HAP-1 (cell line): ENCODE measurements at regions not wholly inside any gene's neighbourhood (a gene's known extent, or its start where the extent isn't known, plus 50 kb on each side); places are given as distances from the start of the nearest gene placed in this dataset.

Source experiments
- DNase-seq, 2 experiments: peaks; one replicate each; pipeline ENCODE4 v3.0.0-alpha.2; 2016 to 2020; ENCODE audit warnings: low spot score in 2 of 2
- H3K27me3 ChIP-seq: fragments of 250-450 bp; sonication (Bioruptor Pico); 2 replicates; pipeline ENCODE4 v1.5.1; 2020; ENCODE audit warnings: low read depth, mild to moderate bottlenecking, moderate library complexity
- H3K36me3 ChIP-seq: fragments of 250-450 bp; sonication (Bioruptor Pico); replicated peaks from 2 replicates; pipeline ENCODE4 v1.5.1; 2020; ENCODE audit warnings: mild to moderate bottlenecking
- H3K4me1 ChIP-seq: fragments of 250-450 bp; sonication (Bioruptor Pico); 2 replicates; pipeline ENCODE4 v1.5.1; 2020; ENCODE audit warnings: mild to moderate bottlenecking
- H3K4me3 ChIP-seq: fragments of 250-450 bp; sonication (Bioruptor Pico); 2 replicates; pipeline ENCODE4 v1.5.1; 2020; ENCODE audit warnings: mild to moderate bottlenecking, moderate library complexity
- H3K9me3 ChIP-seq: fragments of 250-450 bp; sonication (Bioruptor Pico); 2 replicates; pipeline ENCODE4 v1.5.1; 2020; ENCODE audit warnings: mild to moderate bottlenecking, moderate library complexity
- in situ Hi-C: fragments of 300-500 bp; cut with MboI; formaldehyde crosslinking; loops from 3 replicates; pipeline ENCODE4 v1.14.3; 2020; ENCODE audit warnings: low sequenced_read_pairs, inconsistent platforms, mixed read lengths

GRCh38 chr18:53997064-53997463 is 227.4 kb downstream of the MBD2 start:
- no peak overlapping the region for H3K4me3 ChIP-seq
- DNase-seq, result no peak
- H3K36me3 ChIP-seq, result no peaks in the 10 kb centered on the region
- no peaks in the 10 kb centered on the region for H3K27me3 ChIP-seq
- H3K9me3 ChIP-seq, result no peaks in the 10 kb centered on the region
- no peaks in the 10 kb centered on the region for H3K4me1 ChIP-seq
- in situ Hi-C loops, result no loop called here

GRCh38 chr18:53994016-53994415 is 230.5 kb downstream of the MBD2 start:
- Histone ChIP-seq H3K27me3 (no peaks in the 10 kb centered on the region), H3K4me1 (no peaks in the 10 kb centered on the region), H3K4me3 (no peak overlapping the region), H3K9me3 (no peaks in the 10 kb centered on the region), H3K36me3 (no peaks in the 10 kb centered on the region)
- in situ Hi-C loops, result no loop called here
- no peak for DNase-seq

- Histone ChIP-seq H3K4me3 (no peak overlapping the region), H3K9me3 (no peaks in the 10 kb centered on the region), H3K27me3 (no peaks in the 10 kb centered on the region), H3K4me1 (no peaks in the 10 kb centered on the region), H3K36me3 (no peaks in the 10 kb centered on the region)
- DNase-seq, result no peak
- in situ Hi-C loops, result no loop called here
These were observed 232.7 kb downstream of the MBD2 start for GRCh38 chr18:53991805-53992204.

GRCh38 chr18:53991202-53991601 is 233.3 kb downstream of the MBD2 start:
- Histone ChIP-seq H3K27me3 (no peaks in the 10 kb centered on the region), H3K4me1 (no peaks in the 10 kb centered on the region), H3K36me3 (no peaks in the 10 kb centered on the region), H3K4me3 (no peak overlapping the region), H3K9me3 (no peaks in the 10 kb centered on the region)
- in situ Hi-C loops, result no loop called here
- no peak for DNase-seq

GRCh38 chr18:53990485-53990884 is 234.0 kb downstream of the MBD2 start:
- no peaks in the 10 kb centered on the region for H3K4me1 ChIP-seq
- H3K27me3 ChIP-seq, result no peaks in the 10 kb centered on the region
- DNase-seq, result no peak
- in situ Hi-C loops, result no loop called here
- no peaks in the 10 kb centered on the region for H3K36me3 ChIP-seq
- H3K9me3 ChIP-seq, result no peaks in the 10 kb centered on the region
- H3K4me3 ChIP-seq, result no peak overlapping the region

GRCh38 chr18:53984021-53984420 is 240.4 kb downstream of the MBD2 start:
- Histone ChIP-seq H3K36me3 (no peaks in the 10 kb centered on the region), H3K9me3 (no peaks in the 10 kb centered on the region), H3K27me3 (no peaks in the 10 kb centered on the region), H3K4me3 (no peak overlapping the region), H3K4me1 (no peaks in the 10 kb centered on the region)
- in situ Hi-C loops, result no loop called here
- DNase-seq, result no peak

GRCh38 chr18:53971331-53971730 is 253.1 kb downstream of the MBD2 start:
- Histone ChIP-seq H3K9me3 (no peaks in the 10 kb centered on the region), H3K27me3 (no peaks in the 10 kb centered on the region), H3K36me3 (no peaks in the 10 kb centered on the region), H3K4me3 (no peak overlapping the region), H3K4me1 (no peaks in the 10 kb centered on the region)
- in situ Hi-C loops, result no loop called here
- DNase-seq, result no peak

GRCh38 chr18:53952700-53953099 is 271.8 kb downstream of the MBD2 start:
- no peak for DNase-seq
- Histone ChIP-seq H3K4me3 (no peak overlapping the region), H3K9me3 (no peaks in the 10 kb centered on the region), H3K36me3 (no peaks in the 10 kb centered on the region), H3K27me3 (no peaks in the 10 kb centered on the region), H3K4me1 (no peaks in the 10 kb centered on the region)
- in situ Hi-C loops, result no loop called here

GRCh38 chr18:53950545-53950944 is 273.9 kb downstream of the MBD2 start:
- in situ Hi-C loops, result no loop called here
- Histone ChIP-seq H3K36me3 (no peaks in the 10 kb centered on the region), H3K9me3 (no peaks in the 10 kb centered on the region), H3K4me1 (no peaks in the 10 kb centered on the region), H3K27me3 (no peaks in the 10 kb centered on the region), H3K4me3 (no peak overlapping the region)
- no peak for DNase-seq

GRCh38 chr18:53948991-53949390 is 275.5 kb downstream of the MBD2 start:
- H3K4me3 ChIP-seq, result no peak overlapping the region
- no peak for DNase-seq
- no peaks in the 10 kb centered on the region for H3K4me1 ChIP-seq
- no peaks in the 10 kb centered on the region for H3K9me3 ChIP-seq
- in situ Hi-C loops, result no loop called here
- no peaks in the 10 kb centered on the region for H3K27me3 ChIP-seq
- no peaks in the 10 kb centered on the region for H3K36me3 ChIP-seq

GRCh38 chr18:53947092-53947640 is 277.3 kb downstream of the MBD2 start:
- no peaks in the 10 kb centered on the region for H3K36me3 ChIP-seq
- in situ Hi-C loops, result no loop called here

GRCh38 chr18:53946594-53946993 is 277.9 kb downstream of the MBD2 start:
- Histone ChIP-seq H3K4me3 (no peak overlapping the region), H3K4me1 (no peaks in the 10 kb centered on the region), H3K27me3 (no peaks in the 10 kb centered on the region), H3K36me3 (no peaks in the 10 kb centered on the region), H3K9me3 (no peaks in the 10 kb centered on the region)
- no peak for DNase-seq
- in situ Hi-C loops, result no loop called here

More at GRCh38 chr18:53947092-53947640, 277.3 kb downstream of the MBD2 start:
- no peaks in the 10 kb centered on the region for H3K4me1 ChIP-seq
- H3K9me3 ChIP-seq, result no peaks in the 10 kb centered on the region
- H3K27me3 ChIP-seq, result no peaks in the 10 kb centered on the region
- DNase-seq, result no peak
- no peak overlapping the region for H3K4me3 ChIP-seq

- Histone ChIP-seq H3K4me3 (no peak overlapping the region), H3K36me3 (no peaks in the 10 kb centered on the region), H3K9me3 (no peaks in the 10 kb centered on the region), H3K27me3 (no peaks in the 10 kb centered on the region), H3K4me1 (no peaks in the 10 kb centered on the region)
- in situ Hi-C loops, result no loop called here
- DNase-seq, result peak in 1 of 2 experiments; percentile 13
These were observed 279.7 kb downstream of the MBD2 start for GRCh38 chr18:53944721-53945120.

GRCh38 chr18:53943326-53943860 is 281.1 kb downstream of the MBD2 start:
- H3K36me3 ChIP-seq, result no peaks in the 10 kb centered on the region
- H3K27me3 ChIP-seq, result no peaks in the 10 kb centered on the region
- DNase-seq, result no peak
- in situ Hi-C loops, result no loop called here
- H3K4me3 ChIP-seq, result no peak overlapping the region
- H3K4me1 ChIP-seq, result no peaks in the 10 kb centered on the region
- no peaks in the 10 kb centered on the region for H3K9me3 ChIP-seq
